K562 (cell line): ENCODE measurements at regions not wholly inside any gene's neighbourhood (a gene's known extent, or its start where the extent isn't known, plus 50 kb on each side); places are given as distances from the start of the nearest gene placed in this dataset.

Source experiments
- ATAC-seq: fragments of 200-7000 bp; cut with Tn5 transposase; 3 replicates; pipeline ENCODE4 v1.9.1; 2020; ENCODE audit warnings: moderate library complexity
- BruUV-seq: library from RNA; stranded (reverse); fragments of 400-500 nt; replicated peaks from 2 replicates; lab custom pipeline; 2021; lab: Mats Ljungman, UMichigan
- CTCF ChIA-PET: fragments of 300-600 bp; formaldehyde crosslinking; extraction: SDS; loops from one replicate; lab custom pipeline; 2021; ENCODE audit warnings: low intra/inter-chr PET ratio; lab: Yijun Ruan, JAX
- POLR2A ChIA-PET: fragments of 300-600, 350-650 bp; sonication (Branson Sonifier 250); formaldehyde crosslinking; extraction: SDS; loops from one replicate; lab custom pipeline; 2021; ENCODE audit warnings: antibody characterized with exemption, inconsistent platforms; lab: Yijun Ruan, JAX
- DNase-seq, 4 experiments: peaks; one replicate each; pipeline versions ENCODE4 v3.0.0 to v3.0.0-alpha.2; 2011 to 2018; ENCODE audit warnings: low spot score in 3 of 4, mixed read lengths in 3 of 4; ENCODE audit errors: extremely low read depth in 1 of 4
- FAIRE-seq: peaks from 2 replicates; lab custom pipeline; 2011; peaks lifted over from hg19 to GRCh38; lab: Jason Lieb, UNC
- H2AFZ ChIP-seq: 2 replicates; pipeline ENCODE4 v1.6.0; 2011; ENCODE audit warnings: low read depth, low read length, control low read depth, inconsistent platforms
- H3K27ac ChIP-seq: fragments of 200-600 bp; 3 replicates; pipeline ENCODE4 v1.8.0; 2011; ENCODE audit warnings: low read depth, mild to moderate bottlenecking, control low read depth, inconsistent platforms, low read length, moderate library complexity, mixed read lengths; ENCODE audit errors: extremely low read depth
- H3K27me3 ChIP-seq, 2 experiments: fragments of 300-600 bp in 1 of 2; 2 replicates in 1 of 2; 3 replicates in 1 of 2; pipeline versions ENCODE4 v1.6.0 to v1.8.0; 2011; ENCODE audit warnings: inconsistent platforms in 2 of 2, low read length in 2 of 2, mild to moderate bottlenecking in 1 of 2, mixed read lengths in 1 of 2, moderate library complexity in 1 of 2; ENCODE audit not compliant: control insufficient read depth in 2 of 2, insufficient read depth in 2 of 2
- H3K36me3 ChIP-seq: fragments of 300-600 bp; 3 replicates; pipeline ENCODE4 v1.8.0; 2011; ENCODE audit warnings: mild to moderate bottlenecking, low read length, inconsistent platforms; ENCODE audit not compliant: control insufficient read depth, insufficient read depth
- H3K4me1 ChIP-seq, 2 experiments: fragments of 200-600 bp in 1 of 2; replicated peaks in 1 of 2; 2 replicates in 1 of 2; 3 replicates in 1 of 2; pipeline versions ENCODE4 v1.5.1 to v1.8.0; 2011; ENCODE audit warnings: inconsistent platforms in 2 of 2, low read length in 2 of 2, mild to moderate bottlenecking in 1 of 2, mixed read lengths in 1 of 2, moderate library complexity in 1 of 2; ENCODE audit not compliant: control insufficient read depth in 2 of 2, insufficient read depth in 2 of 2
- H3K4me2 ChIP-seq: 2 replicates; pipeline ENCODE4 v1.6.1; 2011; ENCODE audit warnings: low read length, control low read depth, inconsistent platforms, mixed read lengths; ENCODE audit not compliant: insufficient read depth
- H3K4me3 ChIP-seq: fragments of 200-600 bp; sonication (generic), shearing (Covaris generic); 2 replicates; pipeline ENCODE4 v1.5.1; 2016; ENCODE audit warnings: control low read depth, inconsistent platforms
- H3K79me2 ChIP-seq: fragments of 200-600 bp; 3 replicates; pipeline ENCODE4 v1.8.0; 2011; ENCODE audit warnings: low read length, inconsistent platforms; ENCODE audit not compliant: control insufficient read depth, insufficient read depth
- H3K9ac ChIP-seq, 2 experiments: 2 replicates each; pipeline versions ENCODE4 v1.6.0 to v1.6.1; 2011; ENCODE audit warnings: low read depth in 2 of 2, low read length in 2 of 2, control low read depth in 1 of 2, inconsistent platforms in 1 of 2, mild to moderate bottlenecking in 1 of 2, mixed read lengths in 1 of 2; ENCODE audit not compliant: insufficient read depth in 1 of 2
- H3K9me1 ChIP-seq: one replicate; pipeline ENCODE4 v1.6.0; 2011; ENCODE audit warnings: inconsistent platforms, mild to moderate bottlenecking, low read length, moderate library complexity; ENCODE audit not compliant: control insufficient read depth, insufficient read depth
- H3K9me3 ChIP-seq: replicated peaks from 2 replicates; pipeline ENCODE4 v1.5.1; 2011; ENCODE audit warnings: low read depth, low read length, inconsistent platforms; ENCODE audit not compliant: control insufficient read depth, insufficient read depth
- H4K20me1 ChIP-seq: replicated peaks from 2 replicates; pipeline ENCODE4 v1.6.1; 2011; ENCODE audit warnings: low read length, inconsistent platforms, mixed read lengths; ENCODE audit not compliant: control insufficient read depth, insufficient read depth
- ATF4 ChIP-seq: fragments of 450-650 bp; formaldehyde crosslinking; IDR thresholded peaks from 2 replicates; pipeline ENCODE4 v1.4.0; 2022; ENCODE audit warnings: mild to moderate bottlenecking, moderate library complexity
- CHD4 ChIP-seq: fragments of 200-600 bp; sonication (generic); IDR thresholded peaks from 3 replicates; pipeline ENCODE4 v1.6.1; 2012; ENCODE audit warnings: low read depth, mild to moderate bottlenecking, mixed read lengths, low read length, inconsistent platforms; ENCODE audit not compliant: insufficient read depth, insufficient replicate concordance, poor library complexity, severe bottlenecking
- GABPB1 ChIP-seq: sonication (generic); formaldehyde crosslinking; IDR thresholded peaks from 2 replicates; pipeline ENCODE4 v1.8.0; 2022; ENCODE audit warnings: mild to moderate bottlenecking, missing genetic modification reagents
- GATAD2A ChIP-seq: fragments of 450-650 bp; IDR thresholded peaks from 2 replicates; pipeline ENCODE4 v1.6.1; 2017
- HDAC8 ChIP-seq: fragments of 450-650 bp; IDR thresholded peaks from 2 replicates; pipeline ENCODE4 v1.6.1; 2016; ENCODE audit warnings: mild to moderate bottlenecking, missing genetic modification characterization, moderate library complexity, missing compliant biosample characterization
- JUNB ChIP-seq: fragments of 450-650 bp; formaldehyde crosslinking; conservative IDR thresholded peaks from 2 replicates; pipeline ENCODE4 v1.4.0; 2020; ENCODE audit warnings: mild to moderate bottlenecking
- POLR2G ChIP-seq: fragments of 200-400 bp; formaldehyde crosslinking; IDR thresholded peaks from 2 replicates; pipeline ENCODE4 v1.6.1; 2017; ENCODE audit warnings: low read depth, mild to moderate bottlenecking, antibody characterized with exemption, low read length, moderate library complexity
- POU5F1 ChIP-seq: fragments of 150-350 bp; IDR thresholded peaks from 2 replicates; pipeline ENCODE4 v1.6.1; 2014; ENCODE audit warnings: borderline replicate concordance, low read length, low read depth, mild to moderate bottlenecking; ENCODE audit not compliant: partially characterized antibody
- TBP ChIP-seq: optimal IDR thresholded peaks from 2 replicates; pipeline ENCODE3; 2011; ENCODE audit warnings: low read depth, low read length, improper control_type of control experiment
- TCFL5 ChIP-seq: fragments of 250-450 bp; sonication (Bioruptor Pico); conservative IDR thresholded peaks from 2 replicates; pipeline ENCODE4 v1.6.1; 2021; ENCODE audit warnings: mild to moderate bottlenecking, moderate library complexity, matching md5 sums
- U2AF1 ChIP-seq: fragments of 200-400 bp; formaldehyde crosslinking; optimal IDR thresholded peaks from 2 replicates; pipeline ENCODE3; 2017; ENCODE audit warnings: mild to moderate bottlenecking, low read depth, low read length, moderate library complexity
- WGBS: fragments of 100-300 bp; shearing (Covaris generic); methylation state at CpG from one replicate; pipeline ENCODE4 v1.1.6; 2016; ENCODE audit warnings: low coverage, mixed read lengths; ENCODE audit not compliant: insufficient coverage; ENCODE audit errors: missing lambda C conversion rate; 5-methylcytosine and 5-hydroxymethylcytosine counted together
- in situ Hi-C: fragments of 300-500 bp; cut with MboI; formaldehyde crosslinking; loops from 4 replicates; pipeline ENCODE4 v1.15.0; 2018; ENCODE audit warnings: inconsistent platforms, mixed read lengths
- intact Hi-C: fragments of 100-400 bp; cut with micrococcal nuclease; formaldehyde crosslinking; loops from 2 replicates; pipeline ENCODE4 v1.14.2; 2022

- ATAC-seq (no peak), FAIRE-seq (no peak), DNase-seq (no peak)
- Histone ChIP-seq H3K9me1 (no peaks in the 10 kb centered on the region), H3K9ac (no peak overlapping the region), H3K4me3 (no peak overlapping the region), H2AFZ (no peak overlapping the region), H3K9me3 (no peaks in the 10 kb centered on the region), H3K27ac (no peak overlapping the region), H4K20me1 (peaks cover 11% of the 10 kb centered on the region; the same call in 1 of the 2 replicates), H3K36me3 (no peaks in the 10 kb centered on the region), H3K27me3 (peaks cover 44 to 55% of the 10 kb centered on the region in 2 experiments), H3K4me1 (no peaks in the 10 kb centered on the region), H3K4me2 (no peak overlapping the region), H3K79me2 (no peaks in the 10 kb centered on the region)
- no TSS peak for BruUV-seq
- no peak for TF ChIP-seq TCFL5 (CRISPR knock-in tag)
- intact Hi-C loops = no loop called here
- 1% methylated on average over 5 of the region's 5 CpGs for WGBS
- ChIA-PET POLR2A (interaction anchor here (0.7 kb wide), 1 partner anchor 14 kb away, joined by 3 read pairs; no protein-coding TSS in a partner anchor), CTCF (no interaction called here)
- in situ Hi-C loops = no loop called here
Observed at GRCh38 chr10:47060356-47060755, 149.1 kb downstream of the PTPN20 start.

- in situ Hi-C loops = no loop called here
- BruUV-seq = no TSS peak
Observed at GRCh38 chr10:47060993-47061500, 149.8 kb downstream of the PTPN20 start.

More at GRCh38 chr10:47060993-47061500, 149.8 kb downstream of the PTPN20 start:
- ChIA-PET CTCF (no interaction called here), POLR2A (interaction anchor here (0.7 kb wide), 1 partner anchor 23 kb away, joined by 3 read pairs; no protein-coding TSS in a partner anchor)
- Histone ChIP-seq H3K79me2 (no peaks in the 10 kb centered on the region), H2AFZ (no peak overlapping the region), H3K4me3 (no peak overlapping the region), H3K4me1 (no peaks in the 10 kb centered on the region), H3K27me3 (peaks cover 44 to 51% of the 10 kb centered on the region in 2 experiments), H3K36me3 (no peaks in the 10 kb centered on the region), H3K9me3 (no peaks in the 10 kb centered on the region), H3K4me2 (no peak overlapping the region), H3K9me1 (no peaks in the 10 kb centered on the region), H3K9ac (no peak overlapping the region), H3K27ac (no peak overlapping the region), H4K20me1 (peaks cover 7% of the 10 kb centered on the region; the same call in 1 of the 2 replicates)
- intact Hi-C loops = no loop called here
- TF ChIP-seq ATF4 (CRISPR knock-in tag) (no peak), U2AF1 (no peak), GABPB1 (CRISPR knock-in tag) (no peak), POLR2G (no peak), JUNB (no peak), HDAC8 (no peak), GATAD2A (no peak), TBP (no peak), CHD4 (no peak), POU5F1 (no peak)
- 0% methylated on average over 8 of the region's 8 CpGs for WGBS
- DNase-seq = no peak
- no peak for ATAC-seq
- FAIRE-seq = no peak
